HPDE6-E6E7 (cell line): ENCODE measurements at regions not wholly inside any gene's neighbourhood (a gene's known extent, or its start where the extent isn't known, plus 50 kb on each side); places are given as distances from the start of the nearest gene placed in this dataset.
"Not testable (repeated sequence)": the region's sequence is repeated elsewhere in the genome, so short reads cannot be mapped to it uniquely, and the experiment has no call there.

Experiments
- DNase-seq: peaks from one replicate; pipeline ENCODE4 v3.0.0; 2011; ENCODE audit warnings: missing footprints; ENCODE audit errors: extremely low spot score

GRCh38 chr16:86828202-86828601, 249.9 kb downstream of the FOXL1 start:
- no peak for DNase-seq

GRCh38 chr16:86828653-86829052, 250.3 kb downstream of the FOXL1 start:
- no peak for DNase-seq

GRCh38 chr16:86831366-86831765, 253.0 kb downstream of the FOXL1 start:
- DNase-seq = no peak

GRCh38 chr16:86833136-86833535, 254.8 kb downstream of the FOXL1 start:
- DNase-seq = no peak

GRCh38 chr16:86834451-86835035, 256.2 kb downstream of the FOXL1 start:
- no peak for DNase-seq

GRCh38 chr16:86835982-86836381, 257.6 kb downstream of the FOXL1 start:
- DNase-seq = no peak

GRCh38 chr16:86836503-86837129, 258.3 kb downstream of the FOXL1 start:
- no peak for DNase-seq

GRCh38 chr16:86843812-86844211, 265.5 kb downstream of the FOXL1 start:
- DNase-seq = no peak

- DNase-seq = no peak
These were observed 266.3 kb downstream of the FOXL1 start for GRCh38 chr16:86844695-86845094.

- DNase-seq = no peak
These were observed 267.8 kb downstream of the FOXL1 start for GRCh38 chr16:86846136-86846535.

- DNase-seq = no peak
These were observed 270.5 kb downstream of the FOXL1 start for GRCh38 chr16:86848821-86849220.

GRCh38 chr16:86850670-86851069, 272.3 kb downstream of the FOXL1 start:
- no peak for DNase-seq

GRCh38 chr16:86852135-86852534, 273.8 kb downstream of the FOXL1 start:
- no peak for DNase-seq

- no peak for DNase-seq
These were observed 275.8 kb downstream of the FOXL1 start for GRCh38 chr16:86854058-86854621.

- DNase-seq = no peak
These were observed 276.4 kb downstream of the FOXL1 start for GRCh38 chr16:86854626-86855294.

GRCh38 chr16:86856946-86857586, 278.7 kb downstream of the FOXL1 start:
- DNase-seq = no peak

GRCh38 chr16:86857807-86858206, 279.5 kb downstream of the FOXL1 start:
- DNase-seq = no peak

- DNase-seq = no peak
These were observed 280.2 kb downstream of the FOXL1 start for GRCh38 chr16:86858501-86858900.

- not testable (repeated sequence) for DNase-seq
These were observed 283.0 kb downstream of the FOXL1 start for GRCh38 chr16:86861270-86861858.

GRCh38 chr16:86862595-86863280, 284.4 kb downstream of the FOXL1 start:
- DNase-seq = no peak

- no peak for DNase-seq
These were observed 285.3 kb downstream of the FOXL1 start for GRCh38 chr16:86863609-86864008.
